ENCODE measurements at regions not wholly inside any gene's neighbourhood (a gene's known extent, or its start where the extent isn't known, plus 50 kb on each side); places are given as distances from the start of the nearest gene placed in this dataset.

GRCh38 chr7:133470-133869 lies 58.9 kb upstream of the FAM20C start:
- no peak for TF ChIP-seq JUND (IDR thresholded peaks at IDR 0.05; ENCODE audit: low read length)
- no peak for TF ChIP-seq BCL11A (IDR thresholded peaks at IDR 0.05; ENCODE audit: low read depth in 2 of 2, low read length in 2 of 2)
- DNase-seq (ENCODE audit: low read depth in 1 of 2, low spot score in 2 of 2) (no peak), FAIRE-seq (no peak)
- Histone ChIP-seq H2BK15ac (ENCODE audit: low read length) (no peak overlapping the region), H2BK120ac (replicated peaks; ENCODE audit: low read depth, low read length) (no peak overlapping the region), H3K4me3 (ENCODE audit: extremely low read depth in 1 of 4, insufficient read depth in 2 of 4, low read depth in 3 of 4, low read length in 4 of 4) (no peak overlapping the region), H3K18ac (ENCODE audit: extremely low read depth, low read length) (no peak overlapping the region), H3K79me2 (ENCODE audit: control insufficient read depth in 1 of 2, insufficient read depth in 2 of 2, low read length in 2 of 2) (no peaks in the 10 kb centered on the region), H2BK20ac (ENCODE audit: low read length) (no peak overlapping the region), H2AFZ (ENCODE audit: low read length) (no peak overlapping the region), H3K4me1 (replicated peaks in 1 of 4; ENCODE audit: control insufficient read depth in 3 of 4, insufficient read depth in 4 of 4, low read length in 3 of 4) (peaks cover 0 to 5% (median under 1%) of the 10 kb centered on the region in 4 experiments; a peak in 3 of 7 replicates), H3K79me1 (ENCODE audit: low read depth, low read length) (no peaks in the 10 kb centered on the region), H4K5ac (ENCODE audit: insufficient read length, low read depth, low read length) (no peak overlapping the region), H2AK5ac (ENCODE audit: low read depth, low read length) (no peak overlapping the region), H4K8ac (ENCODE audit: extremely low read depth, insufficient read depth, low read length) (no peak overlapping the region), H3K27me3 (replicated peaks in 1 of 4; ENCODE audit: control insufficient read depth in 3 of 4, extremely low read depth in 1 of 4, insufficient read depth in 3 of 4, low read length in 3 of 4) (no peaks in the 10 kb centered on the region), H3K9ac (replicated peaks in 1 of 4; ENCODE audit: extremely low read depth in 1 of 4, low read depth in 3 of 4, low read length in 3 of 4) (no peak overlapping the region), H3K56ac (replicated peaks; ENCODE audit: insufficient read length, low read depth, low read length) (no peak overlapping the region), H4K20me1 (replicated peaks in 1 of 2; ENCODE audit: control insufficient read depth in 1 of 2, insufficient read depth in 2 of 2, low read length in 2 of 2) (no peaks in the 10 kb centered on the region), H3K14ac (ENCODE audit: insufficient read length) (no peak overlapping the region), H3K23me2 (ENCODE audit: low read depth, low read length) (no peaks in the 10 kb centered on the region), H3K4ac (replicated peaks; ENCODE audit: insufficient read length, low read depth, low read length) (no peak overlapping the region), H2BK5ac (ENCODE audit: low read depth, low read length) (no peak overlapping the region), H4K91ac (replicated peaks; ENCODE audit: insufficient read length, low read length) (no peak overlapping the region), H3K23ac (ENCODE audit: insufficient read length) (no peak overlapping the region), H3K4me2 (ENCODE audit: insufficient read depth in 1 of 2, low read depth in 2 of 2, low read length in 2 of 2) (no peak overlapping the region), H2BK12ac (ENCODE audit: low read depth, low read length) (no peak overlapping the region), H3K36me3 (ENCODE audit: control insufficient read depth in 2 of 4, insufficient read depth in 4 of 4, low read length in 3 of 4) (no peaks in the 10 kb centered on the region), H3K27ac (ENCODE audit: low read depth, low read length) (no peak overlapping the region), H3K9me3 (ENCODE audit: insufficient read depth in 2 of 2, low read depth in 1 of 2, low read length in 1 of 2) (no peaks in the 10 kb centered on the region)
- ChIA-PET POLR2A (ENCODE audit: partially characterized antibody) (interaction anchor here (0.9 to 1.7 kb wide), 3 partner anchors 9 to 72 kb away, joined by 3 to 7 read pairs (median 3); no protein-coding TSS in a partner anchor), CTCF (ENCODE audit: partially characterized antibody) (interaction anchor here (0.9 to 3.5 kb wide), 3 partner anchors 8 to 74 kb away, joined by 4 to 13 read pairs (median 6); no protein-coding TSS in a partner anchor)
- WGBS, 2 experiments (ENCODE audit: extremely low coverage in 1 of 2, insufficient coverage in 1 of 2, insufficient read length in 1 of 2, insufficient replicate concordance in 2 of 2, low coverage in 1 of 2, low lambda C conversion rate in 2 of 2, missing lambda C conversion rate in 1 of 2) = 86% methylated on average over 9 of the region's 11 CpGs; no CpG with 5 or more reads in 1 of the 2 experiments

All from H1 (cell line).